Karpas-422 (cell line): ENCODE measurements at regions not wholly inside any gene's neighbourhood (a gene's known extent, or its start where the extent isn't known, plus 50 kb on each side); places are given as distances from the start of the nearest gene placed in this dataset.

Experiments used
- DNase-seq: peaks from one replicate; pipeline ENCODE4 v3.0.0-alpha.2; 2015
- H2AFZ ChIP-seq: fragments of 200-600 bp; sonication (generic); 2 replicates; pipeline ENCODE4 v1.6.1; 2014; ENCODE audit warnings: antibody characterized with exemption, low read length, mixed read lengths
- H3K27ac ChIP-seq: fragments of 200-600 bp; sonication (generic); 2 replicates; pipeline ENCODE4 v1.5.1; 2014; ENCODE audit warnings: mild to moderate bottlenecking, low read length, moderate library complexity
- H3K27me3 ChIP-seq: fragments of 200-600 bp; sonication (generic); 2 replicates; pipeline ENCODE4 v1.6.1; 2014; ENCODE audit warnings: low read length, mixed read lengths
- H3K36me3 ChIP-seq: fragments of 200-600 bp; sonication (generic); 2 replicates; pipeline ENCODE4 v1.6.1; 2014; ENCODE audit warnings: low read length, mixed read lengths; ENCODE audit not compliant: insufficient read depth
- H3K4me1 ChIP-seq: fragments of 200-600 bp; sonication (generic); 2 replicates; pipeline ENCODE4 v1.6.1; 2014; ENCODE audit warnings: mild to moderate bottlenecking, low read length, mixed read lengths
- H3K4me2 ChIP-seq: fragments of 200-600 bp; sonication (generic); 2 replicates; pipeline ENCODE4 v1.6.1; 2014; ENCODE audit warnings: low read length, low read depth, mild to moderate bottlenecking; ENCODE audit not compliant: poor library complexity, severe bottlenecking
- H3K4me3 ChIP-seq: fragments of 200-600 bp; sonication (generic); 2 replicates; pipeline ENCODE4 v1.5.1; 2014; ENCODE audit warnings: mild to moderate bottlenecking, antibody characterized with exemption, low read length, mixed read lengths
- H3K79me2 ChIP-seq: fragments of 200-600 bp; sonication (generic); 2 replicates; pipeline ENCODE4 v1.6.1; 2014; ENCODE audit warnings: mild to moderate bottlenecking, low read length, mixed read lengths
- H3K9ac ChIP-seq: fragments of 200-600 bp; sonication (generic); 2 replicates; pipeline ENCODE4 v1.6.0; 2014; ENCODE audit warnings: low read length
- H3K9me2 ChIP-seq: fragments of 200-600 bp; sonication (generic), shearing (Covaris generic); replicated peaks from 2 replicates; pipeline ENCODE4 v1.6.0; 2014; ENCODE audit warnings: mild to moderate bottlenecking, low read length, moderate library complexity; ENCODE audit not compliant: insufficient read depth
- H3K9me3 ChIP-seq: fragments of 300-700, 200-600 bp; sonication (generic); 2 replicates; pipeline ENCODE4 v1.6.1; 2014; ENCODE audit warnings: low read length, mixed read lengths
- H4K20me1 ChIP-seq: fragments of 200-600 bp; sonication (generic); 2 replicates; pipeline ENCODE4 v1.6.1; 2014; ENCODE audit warnings: mild to moderate bottlenecking, antibody characterized with exemption, low read length, low read depth; ENCODE audit not compliant: insufficient read depth

- no peaks in the 10 kb centered on the region for H3K27me3 ChIP-seq
- no peaks in the 10 kb centered on the region for H3K36me3 ChIP-seq
- no peaks in the 10 kb centered on the region for H3K9me3 ChIP-seq
- no peaks in the 10 kb centered on the region for H3K79me2 ChIP-seq
- H3K27ac ChIP-seq: no peak overlapping the region
- H2AFZ ChIP-seq: no peak overlapping the region
- no peak overlapping the region for H3K9ac ChIP-seq
- H3K4me3 ChIP-seq: no peak overlapping the region
- H3K4me2 ChIP-seq: no peak overlapping the region
- no peaks in the 10 kb centered on the region for H3K9me2 ChIP-seq
- no peaks in the 10 kb centered on the region for H3K4me1 ChIP-seq
- no peak for DNase-seq
- no peaks in the 10 kb centered on the region for H4K20me1 ChIP-seq
Measured at GRCh38 chr7:22944510-22944909, 69.4 kb downstream of the HYCC1 start.

- Histone ChIP-seq H3K9ac (no peak overlapping the region), H4K20me1 (no peaks in the 10 kb centered on the region), H2AFZ (no peak overlapping the region), H3K9me2 (no peaks in the 10 kb centered on the region), H3K9me3 (no peaks in the 10 kb centered on the region), H3K27me3 (no peaks in the 10 kb centered on the region), H3K4me1 (no peaks in the 10 kb centered on the region), H3K36me3 (no peaks in the 10 kb centered on the region), H3K4me3 (no peak overlapping the region), H3K4me2 (no peak overlapping the region), H3K79me2 (no peaks in the 10 kb centered on the region), H3K27ac (no peak overlapping the region)
- no peak for DNase-seq
Measured at GRCh38 chr7:22944022-22944421, 69.9 kb downstream of the HYCC1 start.

- Histone ChIP-seq H3K79me2 (no peaks in the 10 kb centered on the region), H3K9me3 (no peaks in the 10 kb centered on the region), H3K27me3 (no peaks in the 10 kb centered on the region), H4K20me1 (no peaks in the 10 kb centered on the region), H3K36me3 (no peaks in the 10 kb centered on the region), H3K4me3 (no peak overlapping the region), H2AFZ (no peak overlapping the region), H3K9me2 (no peaks in the 10 kb centered on the region), H3K4me2 (no peak overlapping the region), H3K9ac (no peak overlapping the region), H3K27ac (no peak overlapping the region), H3K4me1 (no peaks in the 10 kb centered on the region)
- no peak for DNase-seq
Measured at GRCh38 chr7:22942191-22942590, 71.7 kb downstream of the HYCC1 start.

- Histone ChIP-seq H3K4me3 (no peak overlapping the region), H3K9ac (no peak overlapping the region), H3K36me3 (no peaks in the 10 kb centered on the region), H4K20me1 (no peaks in the 10 kb centered on the region), H3K9me2 (no peaks in the 10 kb centered on the region), H3K9me3 (no peaks in the 10 kb centered on the region), H3K27ac (no peak overlapping the region), H3K27me3 (no peaks in the 10 kb centered on the region), H2AFZ (no peak overlapping the region), H3K4me1 (no peaks in the 10 kb centered on the region), H3K79me2 (no peaks in the 10 kb centered on the region), H3K4me2 (no peak overlapping the region)
- DNase-seq: no peak
Measured at GRCh38 chr7:22939842-22940241, 74.1 kb downstream of the HYCC1 start.

GRCh38 chr7:22937946-22938345, 76.0 kb downstream of the HYCC1 start:
- Histone ChIP-seq H3K9ac (no peak overlapping the region), H3K27ac (no peak overlapping the region), H3K9me3 (no peaks in the 10 kb centered on the region), H3K4me2 (no peak overlapping the region), H3K27me3 (no peaks in the 10 kb centered on the region), H3K4me1 (no peaks in the 10 kb centered on the region), H2AFZ (no peak overlapping the region), H4K20me1 (no peaks in the 10 kb centered on the region), H3K4me3 (no peak overlapping the region), H3K79me2 (no peaks in the 10 kb centered on the region), H3K36me3 (no peaks in the 10 kb centered on the region), H3K9me2 (no peaks in the 10 kb centered on the region)
- no peak for DNase-seq

- Histone ChIP-seq H3K9me2 (no peaks in the 10 kb centered on the region), H3K9me3 (no peaks in the 10 kb centered on the region), H3K27ac (no peak overlapping the region), H3K9ac (no peak overlapping the region), H3K4me2 (no peak overlapping the region), H3K27me3 (no peaks in the 10 kb centered on the region), H3K4me1 (no peaks in the 10 kb centered on the region), H3K36me3 (no peaks in the 10 kb centered on the region), H3K79me2 (no peaks in the 10 kb centered on the region), H2AFZ (no peak overlapping the region), H3K4me3 (no peak overlapping the region), H4K20me1 (no peaks in the 10 kb centered on the region)
- DNase-seq: no peak
Measured at GRCh38 chr7:22936246-22936645, 77.7 kb downstream of the HYCC1 start.

- H3K4me3 ChIP-seq: no peak overlapping the region
- H3K27me3 ChIP-seq: no peaks in the 10 kb centered on the region
- no peak overlapping the region for H2AFZ ChIP-seq
- H3K79me2 ChIP-seq: no peaks in the 10 kb centered on the region
- H3K4me1 ChIP-seq: no peaks in the 10 kb centered on the region
- DNase-seq: no peak
- H3K9ac ChIP-seq: no peak overlapping the region
- H3K36me3 ChIP-seq: no peaks in the 10 kb centered on the region
- no peaks in the 10 kb centered on the region for H4K20me1 ChIP-seq
- H3K27ac ChIP-seq: no peak overlapping the region
- H3K4me2 ChIP-seq: no peak overlapping the region
- H3K9me2 ChIP-seq: no peaks in the 10 kb centered on the region
- H3K9me3 ChIP-seq: no peaks in the 10 kb centered on the region
Measured at GRCh38 chr7:22935269-22935668, 78.7 kb downstream of the HYCC1 start.

- Histone ChIP-seq H4K20me1 (no peaks in the 10 kb centered on the region), H3K4me2 (no peak overlapping the region), H3K9me3 (no peaks in the 10 kb centered on the region), H3K9me2 (no peaks in the 10 kb centered on the region), H2AFZ (no peak overlapping the region), H3K9ac (no peak overlapping the region), H3K4me1 (no peaks in the 10 kb centered on the region), H3K27me3 (no peaks in the 10 kb centered on the region), H3K4me3 (no peak overlapping the region), H3K79me2 (no peaks in the 10 kb centered on the region), H3K36me3 (no peaks in the 10 kb centered on the region), H3K27ac (no peak overlapping the region)
- DNase-seq: no peak
Measured at GRCh38 chr7:22934473-22935065, 79.4 kb downstream of the HYCC1 start.

- no peak overlapping the region for H2AFZ ChIP-seq
- no peaks in the 10 kb centered on the region for H4K20me1 ChIP-seq
- no peaks in the 10 kb centered on the region for H3K4me1 ChIP-seq
- no peak overlapping the region for H3K9ac ChIP-seq
- no peaks in the 10 kb centered on the region for H3K27me3 ChIP-seq
- no peaks in the 10 kb centered on the region for H3K79me2 ChIP-seq
- no peak overlapping the region for H3K27ac ChIP-seq
- no peak overlapping the region for H3K4me2 ChIP-seq
- DNase-seq: no peak
- no peaks in the 10 kb centered on the region for H3K9me2 ChIP-seq
- no peaks in the 10 kb centered on the region for H3K9me3 ChIP-seq
- no peak overlapping the region for H3K4me3 ChIP-seq
- no peaks in the 10 kb centered on the region for H3K36me3 ChIP-seq
Measured at GRCh38 chr7:22934023-22934422, 79.9 kb downstream of the HYCC1 start.
